ENCODE measurements at regions not wholly inside any gene's neighbourhood (a gene's known extent, or its start where the extent isn't known, plus 50 kb on each side); places are given as distances from the start of the nearest gene placed in this dataset.

GRCh38 chr5:173771121-173771724, 116.9 kb upstream of the CPEB4 start:
- TF ChIP-seq POLR2A (IDR thresholded peaks at IDR 0.05; ENCODE audit: low read depth, low read length) (no peak), CTCF (conservative IDR thresholded peaks at IDR 0.05; ENCODE audit: low read depth, low read length) (no peak), SMC3 (IDR thresholded peaks at IDR 0.05; ENCODE audit: low read depth, low read length) (no peak), MAZ (IDR thresholded peaks at IDR 0.05; ENCODE audit: borderline replicate concordance, low read depth, low read length) (no peak), USF2 (IDR thresholded peaks at IDR 0.05; ENCODE audit: low read depth, low read length) (no peak), MXI1 (IDR thresholded peaks at IDR 0.05; ENCODE audit: borderline replicate concordance, low read depth, low read length) (no peak), CHD1 (IDR thresholded peaks at IDR 0.05; ENCODE audit: low read depth, low read length) (no peak), BHLHE40 (IDR thresholded peaks at IDR 0.05; ENCODE audit: low read depth, low read length) (no peak), RFX5 (IDR thresholded peaks at IDR 0.05; ENCODE audit: low read depth, low read length) (no peak)
